NCI-H526 (cell line): ENCODE measurements at regions not wholly inside any gene's neighbourhood (a gene's known extent, or its start where the extent isn't known, plus 50 kb on each side); places are given as distances from the start of the nearest gene placed in this dataset.

Experiments
- DNase-seq, 2 experiments: peaks; one replicate each; lab custom pipeline; 2025; lab: John Stamatoyannopoulos, UW

- DNase-seq: no peak
Observed at GRCh38 chr2:146130290-146130689, 1610.4 kb upstream of the ZEB2 start.

GRCh38 chr2:146129231-146129630 lies 1609.3 kb upstream of the ZEB2 start:
- DNase-seq: no peak

DNA sequence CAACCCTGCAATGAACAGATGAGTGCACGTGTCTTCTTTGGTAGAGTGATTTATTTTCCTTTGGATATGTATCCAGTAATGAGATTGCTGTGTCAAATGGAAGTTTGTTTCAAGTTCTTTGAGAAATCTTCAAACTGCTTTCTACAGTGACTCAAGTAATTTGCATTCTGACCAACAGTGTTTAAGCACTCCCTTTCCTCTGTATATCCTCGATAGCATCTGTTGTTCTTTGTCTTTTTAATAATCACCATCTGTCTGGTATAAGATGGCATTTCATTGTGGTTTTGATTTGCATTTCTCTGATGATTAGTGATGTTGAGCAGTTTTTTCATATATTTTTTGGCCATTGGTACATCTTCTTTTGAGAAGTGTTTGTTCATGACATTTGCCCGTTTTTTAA lies 1608.3 kb upstream of the ZEB2 start:
- DNase-seq: peak; percentile 44

GRCh38 chr2:146125551-146125950 lies 1605.6 kb upstream of the ZEB2 start:
- no peak for DNase-seq

DNA sequence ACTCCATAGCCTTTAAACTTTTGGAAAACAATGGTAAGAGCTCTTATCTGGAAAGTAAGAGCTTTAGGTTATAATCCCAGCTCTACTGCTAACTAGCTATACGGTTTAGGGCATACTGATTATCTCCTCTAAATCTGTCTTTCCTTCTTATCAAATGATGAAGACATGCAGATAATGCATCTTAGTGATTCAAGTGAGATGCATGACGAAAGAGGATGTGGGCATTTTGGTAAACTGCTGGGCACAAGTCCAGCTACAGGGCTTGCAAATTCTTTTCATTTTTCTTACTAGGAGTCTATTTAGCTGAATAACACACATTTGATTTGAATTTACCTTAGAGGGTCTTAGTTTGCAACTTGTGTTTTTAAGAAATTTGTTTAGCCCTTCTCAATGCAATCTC lies 1604.8 kb upstream of the ZEB2 start:
- no peak for DNase-seq

- no peak for DNase-seq
Observed at GRCh38 chr2:146123714-146124113, 1603.8 kb upstream of the ZEB2 start.

- DNase-seq: no peak
Observed at GRCh38 chr2:146123256-146123655, 1603.3 kb upstream of the ZEB2 start.

DNA sequence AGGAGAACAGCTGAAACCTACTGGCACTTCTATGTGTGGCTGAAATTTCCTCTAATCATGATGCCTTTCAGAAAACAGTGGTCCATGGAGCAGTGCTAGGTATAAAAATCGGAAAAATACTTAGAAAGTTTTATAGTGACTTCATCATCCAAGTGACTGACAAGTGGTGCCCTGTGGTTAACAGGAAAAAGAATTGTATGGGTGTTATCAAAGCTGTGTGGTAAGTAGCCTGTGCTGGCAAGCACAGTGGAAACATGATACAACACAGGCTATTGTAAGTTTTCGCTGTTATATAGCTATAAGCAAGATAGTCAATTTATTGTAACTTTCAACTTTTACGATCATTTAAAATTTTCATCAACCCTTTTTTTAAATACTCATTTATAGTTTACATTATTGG lies 1599.7 kb upstream of the ZEB2 start:
- DNase-seq: peak; percentile 6 to 38

GRCh38 chr2:146108993-146109392 lies 1589.1 kb upstream of the ZEB2 start:
- no peak for DNase-seq

DNA sequence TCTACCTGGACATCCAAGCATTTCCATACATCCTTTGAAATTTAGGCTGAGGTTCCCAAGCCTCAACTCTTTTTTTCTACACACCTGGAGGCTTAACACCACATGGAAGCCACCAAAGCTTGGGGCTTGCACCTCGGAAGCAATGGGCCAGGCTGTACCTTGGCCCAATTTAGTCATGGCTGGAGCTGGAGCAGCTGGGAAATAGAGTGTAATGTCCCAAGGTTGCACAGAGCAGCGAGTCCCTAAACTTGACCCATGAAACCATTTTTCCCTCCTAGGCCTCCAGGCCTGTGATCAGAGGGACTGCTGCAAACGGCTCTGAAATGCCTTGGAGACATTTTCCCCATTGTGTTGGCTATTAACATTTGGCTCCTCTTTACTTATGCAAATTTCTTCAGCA lies 1574.3 kb upstream of the ZEB2 start:
- no peak for DNase-seq

DNA sequence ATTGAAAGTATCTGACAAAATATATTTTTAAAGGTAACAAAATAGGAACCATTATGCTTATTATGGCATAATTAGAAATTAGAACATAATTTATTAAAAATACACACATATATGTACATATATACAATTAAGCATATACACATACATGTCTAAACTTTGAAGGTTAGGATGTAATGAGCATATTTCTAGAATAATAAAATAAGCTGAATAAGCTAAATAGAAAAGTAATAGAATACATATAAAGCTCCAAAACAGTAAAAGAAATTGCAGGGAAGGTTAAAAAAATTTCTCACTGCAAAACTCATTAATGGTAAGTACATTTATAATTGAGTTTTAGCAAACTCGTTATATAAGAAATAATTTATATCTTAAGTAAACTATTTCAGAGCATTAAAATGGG lies 1561.5 kb upstream of the ZEB2 start:
- DNase-seq: no peak

- DNase-seq: no peak
Observed at GRCh38 chr2:146080925-146081324, 1561.0 kb upstream of the ZEB2 start.

- DNase-seq: no peak
Observed at GRCh38 chr2:146079216-146079615, 1559.3 kb upstream of the ZEB2 start.

DNA sequence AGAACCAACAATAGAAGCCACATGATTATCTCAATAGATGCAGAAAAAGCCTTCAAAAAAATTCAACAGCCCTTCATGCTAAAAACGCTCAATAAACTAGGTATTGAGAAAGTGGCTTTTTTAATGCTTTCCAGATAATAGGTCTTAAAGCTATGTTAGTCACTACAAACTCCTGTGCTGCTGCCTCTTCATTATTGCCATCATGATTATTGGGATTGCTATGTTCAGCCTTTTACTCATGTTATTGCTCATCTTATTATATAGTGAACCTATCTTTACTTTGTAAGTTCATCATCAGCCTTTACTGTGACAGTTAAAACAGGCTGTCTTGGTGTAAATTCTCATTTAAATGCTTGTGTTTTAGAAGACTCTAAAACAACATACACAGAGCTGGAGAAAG lies 1557.2 kb upstream of the ZEB2 start:
- DNase-seq: no peak

- DNase-seq: no peak
Observed at GRCh38 chr2:146068051-146068450, 1548.1 kb upstream of the ZEB2 start.

GRCh38 chr2:146048141-146048540 lies 1528.2 kb upstream of the ZEB2 start:
- peak in 1 of 2 experiments; percentile 37 for DNase-seq

DNA sequence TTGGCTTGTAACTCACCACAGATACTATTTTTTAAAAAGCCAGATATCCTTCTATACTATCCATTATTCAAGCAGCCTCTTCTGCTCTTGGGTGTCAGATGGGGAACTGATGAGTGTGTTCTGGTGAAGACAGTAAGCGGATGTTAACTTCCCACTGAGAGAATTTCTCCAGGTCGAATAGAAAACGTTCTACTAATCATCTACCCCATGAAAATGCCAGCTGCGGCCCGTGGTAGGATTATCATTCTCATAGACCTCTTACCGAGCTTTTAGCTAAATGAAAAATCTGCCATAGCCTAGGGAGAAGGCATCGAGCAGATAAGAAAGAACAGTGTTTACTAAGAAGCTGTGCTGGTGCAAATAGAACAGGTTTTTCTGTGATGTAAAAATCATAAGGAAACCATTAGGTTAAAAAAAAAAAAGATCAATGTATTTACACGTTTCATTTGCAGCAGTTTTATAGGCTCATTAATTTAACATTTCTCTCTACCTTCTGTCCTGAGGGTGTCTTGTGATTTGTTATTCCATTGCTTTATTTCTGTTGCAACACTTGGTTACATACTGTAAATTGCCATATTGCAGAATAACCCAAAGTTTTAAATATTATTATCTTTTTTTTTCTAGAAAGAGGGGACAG lies 1521.5 kb upstream of the ZEB2 start:
- no peak for DNase-seq

DNA sequence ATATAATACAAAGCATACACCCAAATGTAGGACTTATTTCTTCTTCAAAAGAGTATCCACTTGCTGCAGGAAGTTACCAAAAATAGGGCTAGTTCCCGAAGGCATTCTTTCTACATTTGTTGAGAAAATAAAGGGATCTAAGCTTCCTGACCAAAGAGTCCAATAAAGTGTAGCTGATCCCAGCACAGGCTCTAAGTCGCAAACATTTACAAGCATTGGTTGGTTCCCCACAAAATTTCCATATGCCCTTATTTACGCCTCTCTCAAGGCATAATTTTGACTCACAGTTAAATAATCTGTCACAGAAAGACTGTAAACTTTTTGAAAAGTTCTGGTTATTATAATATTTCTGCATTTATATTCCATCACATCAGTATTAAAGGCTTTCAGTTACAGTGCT lies 1520.1 kb upstream of the ZEB2 start:
- DNase-seq: peak in 1 of 2 experiments; percentile 7

DNA sequence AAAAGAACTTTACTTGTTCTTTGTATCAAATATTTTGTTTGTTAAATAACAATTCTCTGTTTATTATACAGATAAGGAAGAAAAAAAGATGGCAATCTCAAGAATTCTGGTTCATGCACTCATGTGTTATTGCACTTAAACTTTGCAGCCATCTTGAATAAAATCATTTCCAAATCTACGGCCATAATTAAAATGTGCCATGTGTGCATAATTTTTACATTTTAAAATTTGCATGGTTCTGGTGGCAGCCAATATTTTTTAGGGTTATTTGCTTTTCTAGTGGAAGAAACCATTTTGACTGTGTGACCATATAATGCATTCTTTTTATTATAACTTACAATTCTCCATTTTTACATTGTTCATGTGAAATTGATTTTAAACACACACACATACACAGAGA lies 1518.1 kb upstream of the ZEB2 start:
- no peak for DNase-seq

- DNase-seq: no peak
Observed at GRCh38 chr2:146037334-146037870, 1517.5 kb upstream of the ZEB2 start.

DNA sequence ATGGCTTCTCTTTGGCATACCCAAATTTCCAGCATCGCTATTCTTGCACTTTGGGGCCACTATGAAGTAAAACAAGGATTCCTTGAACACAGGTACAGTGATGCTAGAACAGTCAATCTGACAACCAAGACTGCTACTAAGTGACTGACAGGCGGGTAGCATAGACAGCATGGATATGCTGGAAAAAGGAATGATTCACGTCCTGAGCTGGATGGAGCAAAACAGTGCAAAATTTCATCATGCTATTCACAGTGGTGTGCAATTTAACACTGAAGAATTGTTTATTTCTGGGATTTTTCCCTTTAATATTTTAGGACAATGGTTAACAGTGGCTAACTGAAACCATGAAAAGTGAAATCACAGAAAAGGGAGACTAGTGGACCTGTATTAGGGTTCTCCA lies 1511.2 kb upstream of the ZEB2 start:
- no peak for DNase-seq

- no peak for DNase-seq
Observed at GRCh38 chr2:146027156-146027555, 1507.2 kb upstream of the ZEB2 start.

DNA sequence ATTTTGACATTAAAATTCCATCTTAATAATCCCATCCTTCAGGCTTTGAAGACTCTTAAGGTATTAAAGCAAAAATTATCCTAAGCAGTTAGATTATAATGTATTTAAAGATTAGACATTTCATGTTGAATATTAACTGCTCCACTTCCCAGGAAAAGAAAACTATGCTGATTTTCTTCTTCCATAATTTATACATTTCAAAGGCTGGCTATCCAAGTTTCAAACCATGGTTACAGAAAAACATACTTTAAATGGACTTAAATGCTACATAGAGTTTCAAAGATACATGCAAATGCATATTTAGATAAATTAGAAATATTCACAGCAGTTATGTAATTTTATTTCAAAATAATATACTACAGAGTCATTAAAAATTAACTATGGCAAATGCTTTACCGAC lies 1505.6 kb upstream of the ZEB2 start:
- DNase-seq: no peak

DNA sequence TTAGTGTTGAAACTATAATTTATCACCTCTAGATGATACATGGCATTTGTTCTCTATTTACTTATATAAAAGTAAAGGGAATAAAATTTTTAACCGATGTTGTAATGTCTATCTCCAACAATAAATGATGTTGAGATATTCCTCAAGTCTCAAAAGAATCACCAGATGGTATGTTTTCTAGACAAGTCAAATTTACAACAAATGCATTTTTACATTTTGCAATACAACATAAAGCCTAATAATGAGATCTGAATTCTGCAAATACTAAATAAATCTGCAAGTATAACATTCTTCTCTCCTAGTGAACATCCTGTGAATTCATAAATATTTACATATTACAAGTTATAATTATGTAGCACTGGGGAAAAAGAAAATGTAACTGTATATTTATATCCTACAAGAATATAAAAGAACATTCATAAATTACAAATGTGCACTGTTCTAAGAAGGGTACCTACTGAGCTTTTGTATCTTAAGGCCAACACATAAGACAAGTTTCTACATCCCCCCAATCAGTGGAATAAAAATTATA lies 1504.4 kb upstream of the ZEB2 start:
- no peak for DNase-seq
